CD14-positive monocyte (primary cell): ENCODE measurements at regions not wholly inside any gene's neighbourhood (a gene's known extent, or its start where the extent isn't known, plus 50 kb on each side); places are given as distances from the start of the nearest gene placed in this dataset.

Experiments
- DNase-seq, 3 donors: peaks; one replicate each; pipeline ENCODE4 v3.0.0-alpha.2; 2011 to 2022
- H2AFZ ChIP-seq: 2 replicates; pipeline ENCODE4 v1.6.0; 2012; ENCODE audit warnings: mild to moderate bottlenecking, low read depth, low read length, inconsistent platforms; ENCODE audit not compliant: insufficient read depth, poor library complexity, severe bottlenecking
- H3K27ac ChIP-seq, 2 donors: 1 replicate in 1 of 2; 2 replicates in 1 of 2; pipeline ENCODE4 v1.5.1; 2012 to 2013; ENCODE audit warnings: low read length in 2 of 2, control low read depth in 1 of 2, inconsistent platforms in 1 of 2, low read depth in 1 of 2, mild to moderate bottlenecking in 1 of 2
- H3K27me3 ChIP-seq, 2 donors: one replicate each; pipeline versions ENCODE4 v1.6.0 to v1.6.1; 2011 to 2013; ENCODE audit warnings: low read length in 2 of 2; ENCODE audit not compliant: control insufficient read depth in 2 of 2, insufficient read depth in 2 of 2
- H3K36me3 ChIP-seq, 2 donors: replicated peaks in 1 of 2; 1 replicate in 1 of 2; 2 replicates in 1 of 2; pipeline versions ENCODE4 v1.5.1 to v1.6.1; 2012 to 2013; ENCODE audit warnings: low read length in 2 of 2, control low read depth in 1 of 2, inconsistent platforms in 1 of 2, mild to moderate bottlenecking in 1 of 2; ENCODE audit not compliant: insufficient read depth in 2 of 2, control insufficient read depth in 1 of 2
- H3K4me1 ChIP-seq, 2 donors: 1 replicate in 1 of 2; 2 replicates in 1 of 2; pipeline versions ENCODE4 v1.5.1 to v1.6.1; 2012 to 2013; ENCODE audit warnings: low read length in 2 of 2, control low read depth in 1 of 2, inconsistent platforms in 1 of 2, mild to moderate bottlenecking in 1 of 2, moderate library complexity in 1 of 2; ENCODE audit not compliant: insufficient read depth in 2 of 2, control insufficient read depth in 1 of 2
- H3K4me2 ChIP-seq: replicated peaks from 2 replicates; pipeline ENCODE3; 2012; ENCODE audit warnings: low read length, moderate library complexity, mild to moderate bottlenecking; ENCODE audit not compliant: poor library complexity, severe bottlenecking; ENCODE audit errors: extremely low read depth
- H3K4me3 ChIP-seq, 3 experiments: fragments of 200-600 bp in 1 of 3; sonication (generic) in 1 of 3; replicated peaks in 1 of 3; 1 replicate in 2 of 3; 2 replicates in 1 of 3; pipeline ENCODE4 v1.5.1; 2011 to 2013; ENCODE audit warnings: low read length in 3 of 3, mild to moderate bottlenecking in 3 of 3, control low read depth in 2 of 3, low read depth in 2 of 3, inconsistent platforms in 1 of 3, moderate library complexity in 1 of 3
- H3K79me2 ChIP-seq: 2 replicates; pipeline ENCODE4 v1.6.0; 2012; ENCODE audit warnings: mild to moderate bottlenecking, control low read depth, inconsistent platforms, low read length, moderate library complexity; ENCODE audit not compliant: insufficient read depth
- H3K9ac ChIP-seq: 2 replicates; pipeline ENCODE4 v1.6.0; 2017; ENCODE audit warnings: low read length, mild to moderate bottlenecking; ENCODE audit not compliant: insufficient read depth, poor library complexity, severe bottlenecking
- H3K9me3 ChIP-seq, 2 donors: replicated peaks in 1 of 2; 1 replicate in 1 of 2; 2 replicates in 1 of 2; pipeline versions ENCODE4 v1.5.1 to v1.6.1; 2012 to 2013; ENCODE audit warnings: low read length in 2 of 2, control low read depth in 1 of 2; ENCODE audit not compliant: control insufficient read depth in 1 of 2, insufficient read depth in 1 of 2
- H4K20me1 ChIP-seq: 2 replicates; pipeline ENCODE4 v1.6.0; 2012; ENCODE audit warnings: mild to moderate bottlenecking, low read length, control low read depth, moderate library complexity; ENCODE audit not compliant: insufficient read depth
- H3K27ac Mint-ChIP-seq, 7 donors: one replicate each; pipeline ENCODE4 v1.8.0; 2020; ENCODE audit warnings: mild to moderate bottlenecking in 7 of 7, mixed read lengths in 7 of 7, moderate library complexity in 6 of 7, inconsistent platforms in 2 of 7
- H3K27me3 Mint-ChIP-seq, 3 donors: one replicate each; pipeline ENCODE4 v1.8.0; 2021 to 2022; ENCODE audit warnings: low read depth in 3 of 3, mild to moderate bottlenecking in 3 of 3, mixed read lengths in 3 of 3, moderate library complexity in 3 of 3, inconsistent platforms in 1 of 3
- H3K36me3 Mint-ChIP-seq, 2 donors: one replicate each; pipeline ENCODE4 v1.8.0; 2020; ENCODE audit warnings: mixed read lengths in 2 of 2, inconsistent platforms in 1 of 2, mild to moderate bottlenecking in 1 of 2
- H3K4me1 Mint-ChIP-seq: one replicate; pipeline ENCODE4 v1.8.0; 2020; ENCODE audit warnings: mild to moderate bottlenecking, mixed read lengths
- H3K4me3 Mint-ChIP-seq, 2 donors: one replicate each; pipeline ENCODE4 v1.8.0; 2020; ENCODE audit warnings: mild to moderate bottlenecking in 2 of 2, mixed read lengths in 2 of 2, moderate library complexity in 1 of 2
- H3K9me3 Mint-ChIP-seq, 7 donors: one replicate each; pipeline ENCODE4 v1.8.0; 2020 to 2022; ENCODE audit warnings: mixed read lengths in 7 of 7, mild to moderate bottlenecking in 6 of 7, moderate library complexity in 6 of 7, inconsistent platforms in 2 of 7
- CTCF ChIP-seq: fragments of 200-600 bp; IDR thresholded peaks from one replicate; pipeline ENCODE4 v1.8.0; 2022; ENCODE audit warnings: antibody characterized with exemption, mild to moderate bottlenecking
- WGBS: methylation state at CpG from one replicate; pipeline ENCODE4 v1.1.5; 2013; ENCODE audit warnings: missing lambda C conversion rate; ENCODE audit not compliant: insufficient coverage; 5-methylcytosine and 5-hydroxymethylcytosine counted together
- intact Hi-C, 2 donors: fragments of 100-400 bp; cut with micrococcal nuclease; formaldehyde crosslinking; loops; one replicate each; pipeline versions ENCODE4 v1.15.0 to v1.15.1; 2023

DNA sequence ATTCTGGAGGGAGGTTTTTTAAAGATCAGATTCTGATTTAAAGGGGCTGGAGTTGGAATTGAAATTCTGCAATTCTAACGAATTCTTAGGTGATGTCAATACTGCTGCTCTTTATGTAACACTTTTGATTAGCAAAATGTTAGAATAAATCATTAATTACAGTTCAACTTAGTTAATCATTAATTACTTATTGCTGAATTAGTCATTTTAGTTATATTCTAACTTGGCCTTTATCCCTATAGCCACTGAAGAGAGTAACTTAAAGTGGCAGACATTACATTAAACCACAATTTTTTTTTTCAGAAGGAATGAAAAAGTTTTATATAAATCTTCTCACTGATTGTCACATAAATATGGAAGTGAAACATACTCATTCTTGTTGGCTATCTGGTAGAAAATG, 206.6 kb upstream of the ITM2A start:
- Histone ChIP-seq H3K4me2 (no peak overlapping the region), H3K79me2 (no peaks in the 10 kb centered on the region), H4K20me1 (no peaks in the 10 kb centered on the region), H3K4me1 (no peaks in the 10 kb centered on the region), H3K9me3 (peaks cover 7 to 16% of the 10 kb centered on the region in 2 donors), H3K27me3 (no peaks in the 10 kb centered on the region), H3K4me3 (no peak overlapping the region), H2AFZ (no peak overlapping the region), H3K27ac (no peak overlapping the region), H3K9ac (no peak overlapping the region), H3K36me3 (no peaks in the 10 kb centered on the region)
- Mint-ChIP-seq H3K9me3 (peaks cover 0 to 11% (median 5%) of the 10 kb centered on the region in 7 donors), H3K4me1 (no peaks in the 10 kb centered on the region), H3K27ac (no peak overlapping the region), H3K27me3 (no peaks in the 10 kb centered on the region), H3K4me3 (no peak overlapping the region), H3K36me3 (no peaks in the 10 kb centered on the region)
- no peak for DNase-seq
- no CpG with 5 or more reads among the region's 1 CpG for WGBS
- no peak for TF ChIP-seq CTCF
- intact Hi-C loops, result no loop called here

- H3K4me1 Mint-ChIP-seq, result no peaks in the 10 kb centered on the region
- H3K27ac Mint-ChIP-seq, result no peak overlapping the region
- no peaks in the 10 kb centered on the region for H4K20me1 ChIP-seq
- H3K4me1 ChIP-seq, result no peaks in the 10 kb centered on the region
- H3K27ac ChIP-seq, result no peak overlapping the region
- no peak overlapping the region for H3K4me3 Mint-ChIP-seq
- no peak for TF ChIP-seq CTCF
- H3K9me3 ChIP-seq, result peaks cover 7 to 16% of the 10 kb centered on the region in 2 donors
- WGBS, result 79% methylated on average over 5 of the region's 6 CpGs
- no peaks in the 10 kb centered on the region for H3K79me2 ChIP-seq
- DNase-seq, result no peak
- no peaks in the 10 kb centered on the region for H3K27me3 ChIP-seq
- H3K4me3 ChIP-seq, result no peak overlapping the region
- no peaks in the 10 kb centered on the region for H3K36me3 ChIP-seq
- peaks cover 2 to 11% (median 6%) of the 10 kb centered on the region in 7 donors for H3K9me3 Mint-ChIP-seq
- H3K9ac ChIP-seq, result no peak overlapping the region
- intact Hi-C loops, result no loop called here
- no peak overlapping the region for H2AFZ ChIP-seq
- no peaks in the 10 kb centered on the region for H3K27me3 Mint-ChIP-seq
- no peaks in the 10 kb centered on the region for H3K36me3 Mint-ChIP-seq
- no peak overlapping the region for H3K4me2 ChIP-seq
Observed at GRCh38 chrX:79572566-79572965, 205.4 kb upstream of the ITM2A start.
